PC-9 (cell line): ENCODE measurements at regions not wholly inside any gene's neighbourhood (a gene's known extent, or its start where the extent isn't known, plus 50 kb on each side); places are given as distances from the start of the nearest gene placed in this dataset.

ENCODE experiments used
- BruUV-seq: library from RNA; stranded (reverse); fragments of 400-500 nt; replicated peaks from 2 replicates; lab custom pipeline; 2021; lab: Mats Ljungman, UMichigan
- CTCF ChIA-PET: fragments of 300-600 bp; sonication (Branson Sonifier 250); formaldehyde crosslinking; loops from one replicate; lab custom pipeline; 2022; ENCODE audit warnings: antibody characterized with exemption; lab: Charles Lee
- POLR2A ChIA-PET: fragments of 300-600 bp; sonication (Branson Sonifier 250); formaldehyde crosslinking; loops from one replicate; lab custom pipeline; 2022; ENCODE audit warnings: antibody characterized with exemption; ENCODE audit not compliant: unreplicated experiment; lab: Charles Lee
- DNase-seq, 2 experiments: peaks; one replicate each; pipeline versions ENCODE4 v3.0.0 to v3.0.0-alpha.2; 2015 to 2022; ENCODE audit warnings: mixed read lengths in 1 of 2
- H2AFZ ChIP-seq: fragments of 200-600 bp; sonication (generic); 2 replicates; pipeline ENCODE4 v1.8.1; 2017; ENCODE audit warnings: antibody characterized with exemption
- H3F3A ChIP-seq: fragments of 200-600 bp; sonication (generic); 2 replicates; pipeline ENCODE4 v1.8.1; 2017; ENCODE audit warnings: antibody characterized with exemption, mild to moderate bottlenecking, low read depth; ENCODE audit not compliant: insufficient read depth
- H3K27ac ChIP-seq: fragments of 200-600 bp; sonication (generic); 2 replicates; pipeline ENCODE4 v1.6.1; 2016; ENCODE audit warnings: mixed run types
- H3K27me3 ChIP-seq: fragments of 200-600 bp; sonication (generic); 2 replicates; pipeline ENCODE4 v1.6.1; 2016; ENCODE audit warnings: low read depth, mixed run types; ENCODE audit not compliant: insufficient read depth
- H3K36me3 ChIP-seq: fragments of 200-600 bp; sonication (generic); 2 replicates; pipeline ENCODE4 v1.6.1; 2016; ENCODE audit warnings: low read depth, mixed run types
- H3K4me1 ChIP-seq: fragments of 200-600 bp; sonication (generic); replicated peaks from 2 replicates; pipeline ENCODE4 v1.6.1; 2016; ENCODE audit warnings: mixed run types; ENCODE audit not compliant: insufficient read depth
- H3K4me2 ChIP-seq: fragments of 200-600 bp; sonication (generic); 2 replicates; pipeline ENCODE4 v1.6.1; 2017; ENCODE audit warnings: mixed run types
- H3K4me3 ChIP-seq: fragments of 200-600 bp; sonication (generic); 2 replicates; pipeline ENCODE4 v1.6.1; 2016; ENCODE audit warnings: mixed run types
- H3K79me2 ChIP-seq: fragments of 200-600 bp; sonication (generic); 2 replicates; pipeline ENCODE4 v1.6.1; 2017; ENCODE audit warnings: low read depth, mixed run types
- H3K9me2 ChIP-seq: fragments of 200-600 bp; sonication (generic); 2 replicates; pipeline ENCODE4 v1.8.1; 2017; ENCODE audit warnings: mild to moderate bottlenecking; ENCODE audit not compliant: insufficient read depth
- H3K9me3 ChIP-seq: fragments of 200-600 bp; sonication (generic); 2 replicates; pipeline ENCODE4 v1.8.1; 2016; ENCODE audit warnings: low read depth; ENCODE audit not compliant: insufficient read depth
- H4K20me1 ChIP-seq: fragments of 200-600 bp; sonication (generic); 2 replicates; pipeline ENCODE4 v1.8.1; 2017; ENCODE audit not compliant: insufficient read depth
- CTCF ChIP-seq: fragments of 200-600 bp; sonication (generic); conservative IDR thresholded peaks from 2 replicates; pipeline ENCODE4 v1.6.1; 2017; ENCODE audit warnings: mixed run types, antibody characterized with exemption, mild to moderate bottlenecking, moderate library complexity
- EZH2 ChIP-seq: fragments of 200-600 bp; sonication (generic); IDR thresholded peaks from 2 replicates; pipeline ENCODE4 v1.8.0; 2017; ENCODE audit warnings: antibody characterized with exemption, low read depth
- intact Hi-C: fragments of 100-400 bp; cut with micrococcal nuclease; formaldehyde crosslinking; loops from one replicate; pipeline ENCODE4 v1.10.0; 2022; ENCODE audit not compliant: unreplicated experiment

DNA sequence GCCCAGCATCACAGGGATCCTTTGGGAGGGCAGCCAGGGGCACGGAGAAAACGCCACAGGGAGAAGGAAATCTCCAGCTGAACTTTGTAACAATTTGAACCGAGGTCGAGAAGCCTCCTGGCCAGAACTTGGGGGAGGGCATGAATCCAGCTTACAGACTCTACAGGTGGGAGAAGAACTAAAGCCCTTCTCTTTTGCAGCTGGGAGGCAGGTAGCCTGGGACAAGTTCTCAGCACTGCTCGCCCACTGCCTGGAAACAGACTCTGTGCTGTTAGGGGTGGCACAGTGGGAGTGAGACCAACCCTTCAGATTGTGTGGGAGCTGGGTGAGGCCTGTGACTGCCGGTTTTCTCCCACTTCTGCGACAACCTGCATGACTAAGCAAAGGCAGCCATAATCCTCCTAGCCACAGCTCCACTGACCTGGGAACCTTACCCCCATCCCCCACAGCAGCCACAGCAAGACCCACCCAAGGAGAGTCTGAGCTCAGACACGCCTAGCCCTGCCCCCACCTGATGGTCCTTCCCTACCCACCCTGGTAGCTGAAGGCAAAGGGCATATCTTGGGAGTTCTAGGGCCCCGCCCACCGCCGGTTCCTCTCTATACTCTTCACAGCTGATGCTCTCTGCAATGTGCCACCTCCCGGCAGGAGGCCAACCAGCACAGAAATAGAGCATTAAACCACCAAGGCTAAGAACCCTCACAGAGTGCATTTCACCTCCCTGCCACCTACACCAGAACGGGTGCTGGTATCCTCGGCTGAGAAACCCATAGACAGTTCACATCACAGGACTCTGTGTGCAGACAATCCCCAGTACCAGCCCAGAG, 136.0 kb upstream of the SIX2 start:
- Histone ChIP-seq H3K4me3 (peak overlapping the region; percentile 25; the same call in 1 of the 2 replicates), H3K27me3 (no peaks in the 10 kb centered on the region), H3F3A (peaks cover 3% of the 10 kb centered on the region; the same call in 1 of the 2 replicates), H2AFZ (peak overlapping the region; percentile 70), H3K79me2 (no peaks in the 10 kb centered on the region), H4K20me1 (no peaks in the 10 kb centered on the region), H3K9me2 (no peaks in the 10 kb centered on the region), H3K4me1 (peaks cover 26% of the 10 kb centered on the region), H3K27ac (peak overlapping the region; percentile 69), H3K4me2 (peak overlapping the region; percentile 67), H3K9me3 (peaks cover 2% of the 10 kb centered on the region), H3K36me3 (no peaks in the 10 kb centered on the region)
- no peak for TF ChIP-seq EZH2
- TF ChIP-seq CTCF, result 0 out of 2 replicates have a peak, but pooled peaks have one; percentile 15
- intact Hi-C loops, result no loop called here
- DNase-seq, result peak; percentile 25 to 59
- POLR2A ChIA-PET, result interaction anchor here (0.6 to 0.7 kb wide), 2 partner anchors 433 to 702 kb away, joined by 3 read pairs; no protein-coding TSS in a partner anchor
- BruUV-seq, result no TSS peak
- CTCF ChIA-PET, result interaction anchor here (0.6 kb wide), 1 partner anchor 120 kb away, joined by 6 read pairs; no protein-coding TSS in a partner anchor

- Histone ChIP-seq H3K4me3 (no peak overlapping the region), H3K27ac (no peak overlapping the region), H2AFZ (no peak overlapping the region), H3K27me3 (no peaks in the 10 kb centered on the region), H3K36me3 (no peaks in the 10 kb centered on the region), H3K79me2 (no peaks in the 10 kb centered on the region), H3K9me2 (no peaks in the 10 kb centered on the region), H3K4me1 (peaks cover 26% of the 10 kb centered on the region), H3F3A (peaks cover 3% of the 10 kb centered on the region; the same call in 1 of the 2 replicates), H4K20me1 (no peaks in the 10 kb centered on the region), H3K4me2 (no peak overlapping the region), H3K9me3 (no peaks in the 10 kb centered on the region; the same call in none of the 2 replicates)
- ChIA-PET POLR2A (no interaction called here), CTCF (no interaction called here)
- intact Hi-C loops, result no loop called here
- TF ChIP-seq EZH2 (no peak), CTCF (no peak)
- BruUV-seq, result no TSS peak
- DNase-seq, result no peak
Measured at GRCh38 chr2:45141883-45142866, 132.9 kb upstream of the SIX2 start.

- Histone ChIP-seq H3K4me1 (peaks cover 20% of the 10 kb centered on the region), H3K79me2 (no peaks in the 10 kb centered on the region), H3K36me3 (no peaks in the 10 kb centered on the region), H3K27me3 (no peaks in the 10 kb centered on the region), H3K4me2 (no peak overlapping the region), H2AFZ (no peak overlapping the region), H4K20me1 (no peaks in the 10 kb centered on the region), H3F3A (peaks cover 3% of the 10 kb centered on the region; the same call in 1 of the 2 replicates), H3K9me3 (no peaks in the 10 kb centered on the region), H3K4me3 (no peak overlapping the region), H3K9me2 (no peaks in the 10 kb centered on the region), H3K27ac (no peak overlapping the region)
- intact Hi-C loops, result no loop called here
- ChIA-PET CTCF (no interaction called here), POLR2A (no interaction called here)
- DNase-seq, result no peak
- TF ChIP-seq EZH2 (no peak), CTCF (no peak)
- BruUV-seq, result no TSS peak
Measured at GRCh38 chr2:45140675-45141074, 131.4 kb upstream of the SIX2 start.
